ENCODE measurements at regions not wholly inside any gene's neighbourhood (a gene's known extent, or its start where the extent isn't known, plus 50 kb on each side); places are given as distances from the start of the nearest gene placed in this dataset.

DNA sequence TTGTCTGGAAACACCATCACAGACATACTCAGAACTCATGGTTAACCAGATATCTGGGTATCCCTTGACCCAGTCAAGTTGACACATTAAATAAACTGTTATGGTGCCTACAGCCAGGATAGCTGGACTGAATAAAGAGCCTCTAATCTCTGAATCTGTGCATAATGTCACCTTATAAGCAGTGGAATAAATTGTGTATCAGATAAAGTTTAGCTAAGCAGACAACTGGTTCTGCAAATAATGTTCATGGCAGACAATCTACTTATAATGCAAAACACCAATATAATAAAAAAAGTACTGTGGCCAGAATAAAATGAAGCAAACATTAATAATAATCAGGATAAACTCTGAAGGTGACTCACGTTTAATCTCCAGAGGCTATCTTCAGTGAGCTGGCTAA lies 628.5 kb upstream of the FAT3 start:
- ChIA-PET CTCF (no interaction called here), POLR2A (ENCODE audit: low non-redundant PET) (no interaction called here)
- DNase-seq (ENCODE audit: low spot score), result no peak
- no peaks in the 10 kb centered on the region for H3K27me3 ChIP-seq (replicated peaks; ENCODE audit: insufficient read depth, low read depth, low read length, poor library complexity)
- no peak overlapping the region for H3K4me3 ChIP-seq (ENCODE audit: low read depth, low read length, poor library complexity, severe bottlenecking)
- H3K9me3 ChIP-seq (ENCODE audit: low read depth, low read length, poor library complexity, severe bottlenecking), result peaks cover 6% of the 10 kb centered on the region
- H3K4me1 ChIP-seq (ENCODE audit: insufficient read depth, low read length, poor library complexity, severe bottlenecking), result no peaks in the 10 kb centered on the region
- intact Hi-C loops (cut with micrococcal nuclease; ENCODE audit: unreplicated experiment), result no loop called here
- H3K36me3 ChIP-seq (ENCODE audit: insufficient read depth, low read length, poor library complexity, severe bottlenecking), result no peaks in the 10 kb centered on the region
- no TSS peak for BruUV-seq (replicated peaks)
- TF ChIP-seq EZH2 (IDR thresholded peaks at IDR 0.05; ENCODE audit: borderline replicate concordance, low read depth, low read length, poor library complexity, severe bottlenecking) (no peak), CTCF (conservative IDR thresholded peaks at IDR 0.05; ENCODE audit: low read depth, low read length) (no peak)
- H3K27ac ChIP-seq (ENCODE audit: low read depth, low read length, poor library complexity, severe bottlenecking), result no peak overlapping the region

DNA sequence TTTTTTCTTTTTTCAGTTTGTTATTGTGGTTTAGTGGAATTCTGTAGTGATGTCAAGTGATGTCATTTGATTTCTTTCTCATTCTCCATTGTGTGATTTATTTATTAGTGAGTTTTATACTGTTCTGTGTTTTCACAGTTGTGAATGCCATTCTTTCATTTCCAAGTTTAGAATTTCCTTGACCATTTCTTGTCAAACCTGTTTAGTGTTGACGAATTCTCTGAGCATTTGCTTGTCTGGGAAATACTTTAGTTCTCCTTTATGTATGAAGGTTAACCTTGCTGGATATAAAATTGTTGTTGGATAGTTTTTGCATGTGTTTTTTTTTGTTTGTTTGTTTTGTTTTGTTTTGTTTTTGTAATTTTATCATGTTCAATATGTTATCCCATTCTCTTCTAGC lies 633.6 kb upstream of the FAT3 start:
- intact Hi-C loops (cut with micrococcal nuclease; ENCODE audit: unreplicated experiment), result no loop called here
- no peak overlapping the region for H3K27ac ChIP-seq (ENCODE audit: low read depth, low read length, poor library complexity, severe bottlenecking)
- no peaks in the 10 kb centered on the region for H3K4me1 ChIP-seq (ENCODE audit: insufficient read depth, low read length, poor library complexity, severe bottlenecking)
- TF ChIP-seq CTCF (conservative IDR thresholded peaks at IDR 0.05; ENCODE audit: low read depth, low read length) (no peak), EZH2 (IDR thresholded peaks at IDR 0.05; ENCODE audit: borderline replicate concordance, low read depth, low read length, poor library complexity, severe bottlenecking) (no peak)
- POLR2A ChIA-PET (ENCODE audit: low non-redundant PET), result no interaction called here
- H3K4me3 ChIP-seq (ENCODE audit: low read depth, low read length, poor library complexity, severe bottlenecking), result no peak overlapping the region
- CTCF ChIA-PET, result no interaction called here
- H3K9me3 ChIP-seq (ENCODE audit: low read depth, low read length, poor library complexity, severe bottlenecking), result peaks cover 6% of the 10 kb centered on the region
- no TSS peak for BruUV-seq (replicated peaks)
- H3K27me3 ChIP-seq (replicated peaks; ENCODE audit: insufficient read depth, low read depth, low read length, poor library complexity), result no peaks in the 10 kb centered on the region
- DNase-seq (ENCODE audit: low spot score), result no peak
- H3K36me3 ChIP-seq (ENCODE audit: insufficient read depth, low read length, poor library complexity, severe bottlenecking), result no peaks in the 10 kb centered on the region

- Histone ChIP-seq H3K4me1 (ENCODE audit: insufficient read depth, low read length, poor library complexity, severe bottlenecking) (no peaks in the 10 kb centered on the region), H3K4me3 (ENCODE audit: low read depth, low read length, poor library complexity, severe bottlenecking) (no peak overlapping the region), H3K27ac (ENCODE audit: low read depth, low read length, poor library complexity, severe bottlenecking) (no peak overlapping the region), H3K36me3 (ENCODE audit: insufficient read depth, low read length, poor library complexity, severe bottlenecking) (no peaks in the 10 kb centered on the region), H3K9me3 (ENCODE audit: low read depth, low read length, poor library complexity, severe bottlenecking) (peaks cover 6% of the 10 kb centered on the region), H3K27me3 (replicated peaks; ENCODE audit: insufficient read depth, low read depth, low read length, poor library complexity) (no peaks in the 10 kb centered on the region)
- BruUV-seq (replicated peaks), result no TSS peak
- intact Hi-C loops (cut with micrococcal nuclease; ENCODE audit: unreplicated experiment), result no loop called here
- DNase-seq (ENCODE audit: low spot score), result no peak
- TF ChIP-seq CTCF (conservative IDR thresholded peaks at IDR 0.05; ENCODE audit: low read depth, low read length) (no peak), EZH2 (IDR thresholded peaks at IDR 0.05; ENCODE audit: borderline replicate concordance, low read depth, low read length, poor library complexity, severe bottlenecking) (no peak)
- CTCF ChIA-PET, result no interaction called here
- POLR2A ChIA-PET (ENCODE audit: low non-redundant PET), result no interaction called here
These were observed 637.5 kb upstream of the FAT3 start for GRCh38 chr11:91587131-91587530.
